ENCODE measurements at regions not wholly inside any gene's neighbourhood (a gene's known extent, or its start where the extent isn't known, plus 50 kb on each side); places are given as distances from the start of the nearest gene placed in this dataset.

DNA sequence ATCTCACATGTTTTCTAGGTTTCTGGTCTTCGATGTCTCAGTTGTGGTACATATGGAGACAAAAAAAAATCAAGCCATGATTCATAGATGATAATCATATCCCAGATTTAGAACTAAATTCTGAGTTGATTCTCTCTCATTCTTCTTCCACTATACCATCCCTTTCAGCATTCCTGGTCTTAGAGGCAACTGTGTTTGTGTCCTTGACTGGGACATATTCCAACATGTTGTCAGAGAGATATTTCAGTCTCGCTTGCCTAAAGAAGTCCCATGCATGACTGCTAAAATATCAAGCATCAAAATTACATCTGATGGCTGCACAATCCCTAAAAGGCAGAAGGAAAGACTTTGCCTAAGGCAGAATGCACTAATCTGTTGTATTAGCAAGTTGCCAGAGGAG is 236.6 kb downstream of the PSAT1 start:
- no peak for TF ChIP-seq CTCF (conservative IDR thresholded peaks at IDR 0.05 in 1 of 2, IDR thresholded peaks at IDR 0.05 in 1 of 2; ENCODE audit: extremely low read depth in 1 of 2, insufficient read depth in 1 of 2, low read depth in 1 of 2, low read length in 2 of 2)
- TF ChIP-seq EZH2 (IDR thresholded peaks at IDR 0.05; ENCODE audit: borderline replicate concordance, low read length) = no peak
